Hepatic stellate cell (primary cell): ENCODE measurements at regions not wholly inside any gene's neighbourhood (a gene's known extent, or its start where the extent isn't known, plus 50 kb on each side); places are given as distances from the start of the nearest gene placed in this dataset.
A peak's percentile ranks its signal among the peaks of the same experiment; 100 is the strongest.

Experiments
- DNase-seq: peaks from one replicate; pipeline ENCODE4 v3.0.0; 2011; ENCODE audit warnings: low spot score

- DNase-seq, result no peak
Observed at GRCh38 chr12:75974323-75975187, 57.0 kb downstream of the PHLDA1 start.

- DNase-seq, result no peak
Observed at GRCh38 chr12:75971253-75971652, 60.3 kb downstream of the PHLDA1 start.

GRCh38 chr12:75970310-75970709, 61.3 kb downstream of the PHLDA1 start:
- no peak for DNase-seq

GRCh38 chr12:75969768-75970167, 61.8 kb downstream of the PHLDA1 start:
- DNase-seq, result no peak

- DNase-seq, result no peak
Observed at GRCh38 chr12:75965661-75966060, 65.9 kb downstream of the PHLDA1 start.

GRCh38 chr12:75964150-75964549, 67.4 kb downstream of the PHLDA1 start:
- no peak for DNase-seq

- DNase-seq, result no peak
Observed at GRCh38 chr12:75961878-75962277, 69.7 kb downstream of the PHLDA1 start.

- DNase-seq, result no peak
Observed at GRCh38 chr12:75960954-75961661, 70.5 kb downstream of the PHLDA1 start.

GRCh38 chr12:75960086-75960910, 71.3 kb downstream of the PHLDA1 start:
- DNase-seq, result no peak

- DNase-seq, result no peak
Observed at GRCh38 chr12:75959506-75959905, 72.1 kb downstream of the PHLDA1 start.

- DNase-seq, result no peak
Observed at GRCh38 chr12:75959060-75959459, 72.5 kb downstream of the PHLDA1 start.

- no peak for DNase-seq
Observed at GRCh38 chr12:75955251-75955650, 76.3 kb downstream of the PHLDA1 start.

- DNase-seq, result no peak
Observed at GRCh38 chr12:75954749-75955148, 76.8 kb downstream of the PHLDA1 start.

GRCh38 chr12:75954041-75954440, 77.5 kb downstream of the PHLDA1 start:
- peak; percentile 86 for DNase-seq

GRCh38 chr12:75953312-75953906, 78.2 kb downstream of the PHLDA1 start:
- no peak for DNase-seq

GRCh38 chr12:75951399-75952278, 79.9 kb downstream of the PHLDA1 start:
- DNase-seq, result no peak

GRCh38 chr12:75947156-75947723, 84.3 kb downstream of the PHLDA1 start:
- no peak for DNase-seq

GRCh38 chr12:75945581-75945980, 86.0 kb downstream of the PHLDA1 start:
- no peak for DNase-seq

- no peak for DNase-seq
Observed at GRCh38 chr12:75944905-75945432, 86.6 kb downstream of the PHLDA1 start.

- DNase-seq, result peak; percentile 47
Observed at GRCh38 chr12:75944097-75944904, 87.3 kb downstream of the PHLDA1 start.
